ENCODE measurements at regions not wholly inside any gene's neighbourhood (a gene's known extent, or its start where the extent isn't known, plus 50 kb on each side); places are given as distances from the start of the nearest gene placed in this dataset.

- TF ChIP-seq POLR2A (IDR thresholded peaks at IDR 0.05) = no peak
- TF ChIP-seq CTCF (IDR thresholded peaks at IDR 0.05 in 4 of 5, conservative IDR thresholded peaks at IDR 0.05 in 1 of 5) = no peak
Measured at GRCh38 chr11:121946514-121946913, 169.5 kb downstream of the BLID start.
